ENCODE measurements at regions not wholly inside any gene's neighbourhood (a gene's known extent, or its start where the extent isn't known, plus 50 kb on each side); places are given as distances from the start of the nearest gene placed in this dataset.

GRCh38 chr6:113530769-113531168, 326.4 kb upstream of the MARCKS start:
- intact Hi-C loops (cut with micrococcal nuclease): no loop called here

GRCh38 chr6:113539202-113539601, 317.9 kb upstream of the MARCKS start:
- intact Hi-C loops (cut with micrococcal nuclease): no loop called here

DNA sequence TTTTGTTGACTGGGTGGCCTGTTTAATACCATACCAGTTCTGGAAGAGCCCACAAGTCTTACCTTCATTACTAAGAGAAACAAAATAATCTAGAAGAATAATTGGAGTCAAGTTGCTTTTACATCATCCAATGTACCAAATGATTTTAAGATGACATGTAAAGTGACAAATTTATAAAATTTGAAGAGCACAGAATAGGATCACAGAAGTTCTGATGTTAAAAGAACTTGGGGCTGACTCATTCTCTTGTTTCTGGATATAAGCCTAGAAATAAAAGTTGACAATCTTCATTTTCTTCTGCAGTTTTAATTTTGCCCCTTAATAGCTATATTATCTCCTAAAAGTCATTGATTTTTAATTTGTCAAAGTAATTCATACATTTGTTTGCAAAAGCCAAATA, 317.5 kb upstream of the MARCKS start:
- intact Hi-C loops (cut with micrococcal nuclease): no loop called here

GRCh38 chr6:113540466-113540865, 316.7 kb upstream of the MARCKS start:
- intact Hi-C loops (cut with micrococcal nuclease): no loop called here

GRCh38 chr6:113551168-113551567, 306.0 kb upstream of the MARCKS start:
- intact Hi-C loops (cut with micrococcal nuclease): no loop called here

DNA sequence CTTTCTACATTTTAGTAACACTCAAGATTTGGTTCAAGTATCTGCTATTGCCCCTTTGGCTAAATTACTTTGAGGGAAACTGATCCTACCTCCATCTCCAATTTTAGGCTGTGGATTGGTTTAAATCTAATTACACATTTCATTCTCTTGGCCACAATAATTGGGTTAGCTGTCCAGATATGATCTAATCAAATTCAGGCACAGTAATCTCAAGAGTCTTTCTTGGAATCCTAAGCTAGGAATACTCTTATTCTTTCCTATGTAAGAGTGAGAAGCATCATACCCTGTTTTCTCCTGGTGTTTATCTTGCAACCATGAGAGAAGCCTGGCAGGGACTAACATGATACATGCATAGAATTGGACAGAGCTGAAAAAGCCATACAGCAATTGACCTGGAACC, 300.4 kb upstream of the MARCKS start:
- intact Hi-C loops (cut with micrococcal nuclease): no loop called here

DNA sequence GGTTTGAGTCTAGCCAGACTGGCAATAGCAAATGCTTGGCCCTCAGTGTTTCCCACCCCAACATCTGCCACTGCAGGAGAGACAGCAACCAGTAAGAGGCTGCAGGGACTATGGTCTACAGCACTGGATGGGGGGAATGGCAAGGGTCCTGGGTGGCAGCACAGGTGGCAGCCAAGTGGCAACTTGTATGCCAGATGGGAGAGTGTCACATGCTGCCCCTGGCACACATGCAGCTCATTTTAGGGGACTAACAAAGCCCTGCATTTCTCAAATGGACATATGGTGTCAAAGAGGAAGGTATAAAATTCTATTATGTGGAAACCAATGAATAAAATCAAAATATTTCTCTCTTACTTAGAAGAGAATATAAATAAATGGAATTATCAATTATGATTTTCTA, 298.7 kb upstream of the MARCKS start:
- intact Hi-C loops (cut with micrococcal nuclease): no loop called here

DNA sequence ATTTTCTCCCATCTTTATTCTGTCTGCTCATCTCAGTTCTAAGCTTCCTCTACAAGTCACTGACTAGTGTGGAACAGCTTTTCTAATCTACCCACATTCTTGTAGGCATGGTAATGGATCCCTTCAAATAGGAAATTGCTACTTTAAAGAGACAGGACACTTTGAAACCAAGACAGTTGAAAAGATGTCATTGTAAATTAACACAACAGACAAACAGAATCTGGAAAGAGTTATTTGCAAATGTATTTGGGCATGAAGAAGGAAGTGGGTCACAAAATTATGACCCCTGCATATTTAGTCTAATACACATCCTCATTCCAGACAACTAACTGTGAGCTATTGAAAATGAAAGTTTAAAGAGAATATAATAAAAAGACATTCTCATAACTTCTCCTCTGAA, 298.2 kb upstream of the MARCKS start:
- intact Hi-C loops (cut with micrococcal nuclease): no loop called here

DNA sequence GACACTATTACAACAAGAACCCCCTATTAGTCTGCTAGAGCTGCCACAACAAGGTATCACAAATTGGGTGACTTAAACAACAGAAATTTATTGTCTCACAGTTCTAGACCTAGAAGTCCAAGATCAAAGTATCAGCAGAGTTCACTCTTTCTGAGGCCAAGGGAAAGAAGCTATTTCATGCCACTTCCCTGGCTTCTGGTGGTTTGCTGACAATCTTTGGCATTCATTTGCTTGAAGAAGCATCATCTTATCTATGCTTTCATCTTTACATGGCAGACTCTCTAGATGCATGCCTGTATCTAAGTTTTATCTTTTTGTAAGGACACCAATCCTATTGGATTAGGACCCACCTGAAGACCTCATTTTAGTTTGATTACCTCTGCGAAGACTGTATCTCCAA, 296.8 kb upstream of the MARCKS start:
- intact Hi-C loops (cut with micrococcal nuclease): no loop called here

DNA sequence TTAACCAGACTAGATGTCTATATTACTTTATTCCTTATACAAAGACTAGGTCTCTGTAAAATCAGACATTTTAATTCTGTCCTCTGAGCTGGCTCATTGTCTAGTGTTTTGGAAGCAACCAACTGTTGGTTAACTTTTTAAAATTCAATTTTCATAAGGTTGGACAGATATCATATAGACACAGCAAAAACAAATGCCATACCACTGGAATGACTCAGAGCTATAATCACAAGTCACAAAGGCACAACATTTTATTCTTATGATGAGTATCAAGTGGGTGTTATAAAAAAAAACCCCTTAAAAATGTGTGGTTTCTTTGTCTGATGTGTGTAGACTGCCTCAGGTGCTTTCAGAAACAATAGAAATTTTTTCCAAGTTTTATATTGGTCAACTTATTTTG, 296.2 kb upstream of the MARCKS start:
- intact Hi-C loops (cut with micrococcal nuclease): no loop called here

- intact Hi-C loops (cut with micrococcal nuclease): no loop called here
These were observed 294.9 kb upstream of the MARCKS start for GRCh38 chr6:113562248-113562647.

- intact Hi-C loops (cut with micrococcal nuclease): no loop called here
These were observed 292.6 kb upstream of the MARCKS start for GRCh38 chr6:113564371-113565171.

- intact Hi-C loops (cut with micrococcal nuclease): no loop called here
These were observed 291.8 kb upstream of the MARCKS start for GRCh38 chr6:113565306-113565705.

DNA sequence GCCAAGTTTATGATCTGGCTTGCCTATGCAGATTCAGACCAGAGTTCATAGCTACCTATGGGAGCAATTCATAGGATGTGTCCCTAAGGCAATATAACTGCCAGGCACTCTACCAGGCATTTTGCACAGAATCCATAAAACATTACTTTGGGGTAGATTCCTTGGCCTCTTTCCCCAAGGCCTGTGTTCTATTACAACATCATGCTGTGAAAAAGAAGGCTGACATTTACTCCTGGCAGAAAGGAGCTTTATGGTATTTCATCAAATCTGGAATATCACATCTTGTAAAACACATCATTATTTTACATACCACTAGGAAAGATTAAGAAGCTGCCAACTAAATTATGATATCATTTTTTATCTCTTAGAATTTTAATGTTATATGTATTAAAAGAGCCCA, 287.0 kb upstream of the MARCKS start:
- intact Hi-C loops (cut with micrococcal nuclease): no loop called here

- intact Hi-C loops (cut with micrococcal nuclease): no loop called here
These were observed 286.5 kb upstream of the MARCKS start for GRCh38 chr6:113570641-113571040.

DNA sequence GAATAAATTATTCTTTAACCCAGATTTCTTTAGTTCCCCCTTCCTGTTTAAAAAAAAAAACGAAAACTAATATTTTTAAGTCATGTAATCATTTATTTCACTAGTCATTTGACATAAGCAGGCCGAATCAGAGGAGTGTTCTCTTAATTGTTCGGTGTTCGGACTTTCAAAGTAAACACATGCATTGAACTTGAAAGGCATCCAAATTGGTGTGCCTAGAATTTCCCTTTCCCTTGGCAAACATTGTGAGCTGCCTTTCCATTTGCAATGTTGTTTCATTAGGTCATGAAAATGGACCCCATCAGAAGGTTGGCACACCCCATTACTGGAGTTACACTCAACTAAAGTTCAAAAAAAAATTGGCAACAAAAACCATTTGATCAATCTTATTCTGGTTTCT, 283.0 kb upstream of the MARCKS start:
- intact Hi-C loops (cut with micrococcal nuclease): no loop called here

DNA sequence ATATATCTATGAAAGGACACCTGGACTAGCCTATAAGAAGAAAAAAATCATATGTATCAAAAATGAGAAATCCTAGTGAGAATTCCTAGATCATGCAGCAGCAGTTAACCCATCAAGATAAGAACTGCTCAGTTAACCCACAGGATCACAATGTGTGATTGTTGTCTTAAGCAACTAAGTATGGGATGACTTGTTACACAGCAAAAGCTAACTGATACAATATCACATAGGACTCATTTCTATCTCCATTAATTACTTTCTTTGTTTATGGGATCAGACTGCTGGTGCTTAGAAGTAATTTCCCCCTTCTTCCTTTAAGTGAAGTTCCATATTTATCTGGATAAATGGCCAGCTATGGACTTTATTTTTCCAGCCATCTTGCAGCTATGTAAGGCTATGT, 280.8 kb upstream of the MARCKS start:
- intact Hi-C loops (cut with micrococcal nuclease): no loop called here

- intact Hi-C loops (cut with micrococcal nuclease): no loop called here
These were observed 278.5 kb upstream of the MARCKS start for GRCh38 chr6:113578691-113579090.

GRCh38 chr6:113584767-113585166, 272.4 kb upstream of the MARCKS start:
- intact Hi-C loops (cut with micrococcal nuclease): no loop called here

- intact Hi-C loops (cut with micrococcal nuclease): no loop called here
These were observed 271.9 kb upstream of the MARCKS start for GRCh38 chr6:113585246-113585645.

DNA sequence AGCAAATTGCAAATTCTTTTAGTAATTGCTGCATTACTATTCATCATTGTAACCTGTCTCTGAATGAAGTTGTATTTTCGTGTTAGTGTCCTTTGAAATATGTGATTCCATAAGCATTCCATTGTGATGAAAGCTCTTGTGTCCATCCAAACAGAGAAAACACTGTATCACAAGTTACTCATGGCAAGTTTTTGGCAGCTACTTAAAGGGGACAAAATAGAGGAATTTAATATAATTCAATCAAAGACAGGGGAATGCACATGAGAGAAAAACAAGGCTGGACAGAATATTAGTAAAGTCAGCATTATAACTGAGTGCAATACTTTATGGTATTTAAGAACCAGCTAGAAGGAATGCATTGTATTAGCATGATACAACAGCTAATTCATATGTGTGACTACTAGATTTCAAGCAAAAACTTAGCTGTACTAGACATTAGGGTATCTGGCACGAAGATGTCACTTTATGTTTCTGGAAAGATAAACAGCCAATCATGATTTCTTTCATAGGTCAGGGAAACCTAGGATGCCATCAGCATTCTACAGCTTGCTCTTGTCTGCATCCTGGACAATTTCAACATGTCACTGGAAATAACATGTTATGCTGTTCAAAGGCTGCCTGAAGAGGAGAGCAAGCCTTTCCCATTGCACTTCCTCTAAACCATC, 270.6 kb upstream of the MARCKS start:
- intact Hi-C loops (cut with micrococcal nuclease): no loop called here

DNA sequence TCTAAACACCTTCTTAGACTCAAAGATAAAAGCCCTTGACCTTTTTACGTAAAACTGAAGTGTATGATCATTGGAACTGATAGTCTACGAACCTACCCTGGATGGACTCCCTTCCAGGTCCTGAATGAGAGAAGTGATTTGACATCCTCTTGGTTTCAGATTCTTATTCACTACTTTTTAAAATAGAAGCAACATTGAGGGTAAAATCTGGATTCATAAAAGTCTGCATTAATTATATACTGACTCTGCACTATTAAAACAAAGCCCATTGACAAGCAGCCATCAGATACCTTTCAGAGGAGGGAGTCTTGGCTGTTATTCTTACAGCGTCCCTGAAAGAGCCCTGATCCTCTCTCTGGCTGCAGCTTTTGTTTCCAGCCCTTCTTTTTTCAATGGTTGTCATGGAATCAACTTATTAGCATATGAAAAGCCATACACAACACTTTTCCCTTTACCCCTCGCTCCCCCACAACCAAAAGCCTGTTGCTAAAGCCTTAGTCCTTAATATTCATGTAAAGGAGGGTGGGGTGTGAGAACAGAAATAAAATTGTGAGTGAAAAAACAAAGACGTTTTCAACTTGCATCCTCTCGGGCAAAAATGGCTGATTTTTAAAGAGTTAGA, 270.0 kb upstream of the MARCKS start:
- intact Hi-C loops (cut with micrococcal nuclease): no loop called here

DNA sequence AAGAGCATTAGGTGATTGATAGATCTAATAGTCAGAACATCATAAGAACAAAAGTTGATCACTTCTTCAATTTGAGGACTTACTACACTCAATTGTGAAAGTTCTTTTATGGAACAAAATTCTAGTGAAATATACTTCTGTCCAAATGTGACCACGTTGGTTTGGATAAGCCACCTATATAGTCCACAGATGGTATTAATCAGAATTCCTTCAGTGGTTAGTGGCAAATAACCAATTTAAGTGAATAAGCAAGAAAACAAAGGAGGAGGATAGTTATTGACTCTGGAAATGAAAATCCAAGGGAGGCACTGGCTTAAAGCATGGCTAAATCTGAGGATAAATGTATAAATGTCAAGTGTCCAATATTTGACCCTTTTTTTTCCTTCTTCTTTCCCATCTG, 268.5 kb upstream of the MARCKS start:
- intact Hi-C loops (cut with micrococcal nuclease): no loop called here

All from T-helper 1 cell treated with Interleukin-12 subunit alpha and Interleukin-12 subunit beta and Interleukin-4 antibody, amounts not matched to agents 30 ng/mL and 1 ng/mL, for 36 hours (primary cell).